GM12891 (cell line): ENCODE measurements at regions not wholly inside any gene's neighbourhood (a gene's known extent, or its start where the extent isn't known, plus 50 kb on each side); places are given as distances from the start of the nearest gene placed in this dataset.
"Not testable (repeated sequence)": the region's sequence is repeated elsewhere in the genome, so short reads cannot be mapped to it uniquely, and the experiment has no call there.

Experiments
- DNase-seq: peaks from one replicate; pipeline ENCODE4 v3.0.0; 2011; ENCODE audit warnings: low spot score; ENCODE audit not compliant: insufficient read length
- FAIRE-seq: peaks from 2 replicates; lab custom pipeline; 2011; peaks lifted over from hg19 to GRCh38; lab: Jason Lieb, UNC
- PAX5 ChIP-seq: IDR thresholded peaks from 2 replicates; pipeline ENCODE4 v1.6.1; 2011; ENCODE audit warnings: low read length, moderate library complexity, mild to moderate bottlenecking; ENCODE audit not compliant: insufficient read depth, severe bottlenecking
- POLR2A ChIP-seq: IDR thresholded peaks from 2 replicates; pipeline ENCODE4 v1.6.1; 2011; ENCODE audit warnings: low read depth, low read length, control low read depth
- POLR2AphosphoS5 ChIP-seq: IDR thresholded peaks from 2 replicates; pipeline ENCODE4 v1.6.1; 2011; ENCODE audit warnings: low read depth, low read length, control low read depth
- POU2F2 ChIP-seq: IDR thresholded peaks from 2 replicates; pipeline ENCODE4 v1.6.1; 2011; ENCODE audit warnings: low read depth, mild to moderate bottlenecking, control low read depth, low read length, moderate library complexity
- SPI1 ChIP-seq: IDR thresholded peaks from 2 replicates; pipeline ENCODE4 v1.6.1; 2011; ENCODE audit warnings: low read depth, low read length, control low read depth
- TAF1 ChIP-seq: IDR thresholded peaks from 2 replicates; pipeline ENCODE4 v1.6.1; 2011; ENCODE audit warnings: low read depth, low read length, control low read depth

- no peak for DNase-seq
- no peak for FAIRE-seq
- TF ChIP-seq POLR2A (no peak), POU2F2 (no peak), POLR2AphosphoS5 (no peak), TAF1 (no peak), PAX5 (no peak), SPI1 (no peak)
Measured at GRCh38 chr6:86142326-86142725, 499.6 kb upstream of the SYNCRIP start.

DNA sequence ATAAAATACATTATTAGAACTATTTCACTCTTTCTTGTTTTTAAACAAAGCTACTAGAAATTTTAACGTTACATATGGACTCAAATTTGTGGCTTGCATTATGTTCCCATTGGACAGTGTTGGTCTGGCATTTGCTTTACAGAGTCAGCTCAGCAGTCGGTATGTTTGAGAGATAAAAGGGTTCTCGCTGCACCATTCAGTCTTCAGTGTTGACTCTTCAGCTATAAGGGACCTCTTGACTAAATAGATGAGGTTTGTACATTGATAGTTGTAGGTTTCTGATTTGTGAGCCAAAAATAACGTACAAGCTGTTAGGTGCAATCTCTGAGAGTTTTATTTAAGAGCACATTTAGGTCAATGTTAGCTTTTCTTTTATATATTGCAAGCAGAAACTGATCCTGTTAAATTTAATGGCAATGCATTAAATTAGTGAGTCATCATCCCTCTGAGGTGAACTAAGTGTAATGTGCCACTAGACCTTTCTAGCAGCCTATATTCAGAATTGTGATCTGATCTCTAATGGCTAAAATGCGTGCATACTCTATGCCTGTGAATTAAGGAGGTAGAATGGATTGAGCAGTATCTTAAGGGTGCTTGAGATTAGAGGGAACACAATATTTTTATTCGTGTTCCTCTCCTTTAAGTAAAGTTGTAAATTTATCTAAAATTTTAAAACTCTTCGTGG lies 485.6 kb upstream of the SYNCRIP start:
- FAIRE-seq (no peak), DNase-seq (no peak)
- no peak for TF ChIP-seq PAX5
- no peak for TF ChIP-seq SPI1
- no peak for TF ChIP-seq POLR2A

DNA sequence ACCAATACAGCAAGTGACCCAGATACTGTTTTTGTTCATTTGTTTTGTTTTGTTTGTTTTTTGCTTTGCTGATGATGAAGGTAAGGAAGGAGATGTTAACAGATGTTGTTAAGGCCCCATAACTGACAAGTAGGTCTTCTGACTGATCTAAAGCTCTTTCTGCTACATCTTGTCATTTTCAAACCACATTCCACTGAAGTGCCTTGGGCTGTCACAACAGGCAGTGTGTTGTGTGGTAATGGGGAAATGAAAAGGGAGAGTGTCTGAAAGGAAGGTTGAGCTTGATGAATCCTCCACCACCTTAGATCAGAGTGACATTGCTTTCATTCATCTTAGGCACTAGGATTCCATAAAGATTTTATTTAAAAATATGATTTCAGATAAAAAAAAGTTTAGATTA lies 479.4 kb upstream of the SYNCRIP start:
- no peak for TF ChIP-seq POLR2AphosphoS5
- no peak for TF ChIP-seq TAF1
- DNase-seq (no peak), FAIRE-seq (no peak)

- DNase-seq, result no peak
- no peak for FAIRE-seq
- TF ChIP-seq POLR2AphosphoS5 (no peak), TAF1 (no peak), POU2F2 (no peak), PAX5 (no peak), POLR2A (no peak), SPI1 (no peak)
Measured at GRCh38 chr6:86118271-86118670, 475.6 kb upstream of the SYNCRIP start.

GRCh38 chr6:86107985-86108384 lies 465.3 kb upstream of the SYNCRIP start:
- no peak for FAIRE-seq
- TF ChIP-seq POU2F2 (no peak), PAX5 (no peak), POLR2A (no peak), SPI1 (no peak), TAF1 (no peak), POLR2AphosphoS5 (no peak)
- no peak for DNase-seq

DNA sequence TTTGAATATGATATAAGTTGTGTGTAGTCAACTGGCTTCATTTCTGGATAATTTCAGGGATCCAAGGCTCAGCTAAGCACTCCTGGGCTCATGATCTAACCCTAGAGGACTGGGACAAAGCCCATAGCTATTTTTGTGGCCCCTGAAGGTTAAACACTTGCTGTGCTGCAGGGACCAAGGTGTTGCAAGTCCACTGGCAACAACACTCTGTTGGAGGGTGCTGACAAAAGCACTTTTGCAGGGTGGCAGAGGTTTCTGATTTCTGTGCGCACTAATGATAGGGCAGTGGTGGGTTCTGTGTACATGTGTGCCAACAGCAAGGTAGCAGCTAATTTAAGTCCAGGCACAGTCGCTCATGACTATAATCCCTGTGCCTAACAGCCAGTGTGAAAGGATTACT lies 445.3 kb upstream of the SYNCRIP start:
- TF ChIP-seq POLR2A (no peak), POLR2AphosphoS5 (no peak), TAF1 (no peak), PAX5 (no peak), SPI1 (no peak), POU2F2 (no peak)

GRCh38 chr6:86079938-86080337 lies 437.3 kb upstream of the SYNCRIP start:
- FAIRE-seq (no peak), DNase-seq (no peak)
- no peak for TF ChIP-seq PAX5
- no peak for TF ChIP-seq TAF1
- no peak for TF ChIP-seq POU2F2
- TF ChIP-seq POLR2AphosphoS5, result no peak
- TF ChIP-seq SPI1, result no peak
- TF ChIP-seq POLR2A, result no peak

More for the DNA sequence above, 445.3 kb upstream of the SYNCRIP start:
- FAIRE-seq, result no peak
- no peak for DNase-seq

DNA sequence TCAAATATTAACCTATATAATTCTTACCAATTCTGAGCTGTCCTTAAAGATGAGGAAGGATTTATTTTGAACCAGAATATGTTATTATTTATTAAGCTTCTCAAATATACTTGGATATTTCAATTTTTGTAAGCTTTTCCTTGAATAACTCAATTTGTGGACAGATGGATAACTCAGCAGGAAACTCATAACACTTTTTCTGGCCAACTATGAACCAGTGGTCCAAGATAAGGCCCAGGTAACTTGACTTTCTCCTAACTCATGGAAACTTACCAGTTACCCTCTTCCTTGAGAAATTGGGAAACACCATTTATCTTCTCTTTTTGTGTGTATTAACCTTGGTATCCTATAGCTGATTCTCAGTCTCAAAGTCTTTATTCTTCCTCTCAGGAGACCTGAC lies 427.5 kb upstream of the SYNCRIP start:
- no peak for FAIRE-seq
- no peak for TF ChIP-seq POU2F2
- no peak for TF ChIP-seq POLR2AphosphoS5
- no peak for TF ChIP-seq POLR2A
- TF ChIP-seq SPI1, result no peak
- TF ChIP-seq PAX5, result no peak
- TF ChIP-seq TAF1, result no peak
- no peak for DNase-seq

DNA sequence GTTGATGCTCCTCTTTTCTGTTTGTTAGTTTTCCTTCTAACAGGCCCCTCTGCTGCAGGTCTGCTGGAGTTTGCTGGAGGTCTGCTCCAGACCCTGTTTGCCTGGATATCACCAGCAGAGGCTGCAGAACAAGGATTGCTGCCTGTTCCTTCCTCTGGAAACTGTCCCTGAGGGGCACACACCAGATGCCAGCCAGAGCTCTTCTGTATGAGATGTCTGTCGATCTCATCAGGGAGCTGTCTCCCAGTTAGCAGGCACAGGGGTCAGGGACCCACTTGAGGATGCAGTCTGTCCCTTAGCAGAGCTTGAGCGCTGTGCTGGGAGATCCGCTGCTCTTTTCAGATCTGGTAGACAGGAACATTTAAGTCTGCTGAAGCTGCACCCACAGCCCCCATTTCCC lies 422.3 kb upstream of the SYNCRIP start:
- not testable (repeated sequence) for DNase-seq, FAIRE-seq

DNA sequence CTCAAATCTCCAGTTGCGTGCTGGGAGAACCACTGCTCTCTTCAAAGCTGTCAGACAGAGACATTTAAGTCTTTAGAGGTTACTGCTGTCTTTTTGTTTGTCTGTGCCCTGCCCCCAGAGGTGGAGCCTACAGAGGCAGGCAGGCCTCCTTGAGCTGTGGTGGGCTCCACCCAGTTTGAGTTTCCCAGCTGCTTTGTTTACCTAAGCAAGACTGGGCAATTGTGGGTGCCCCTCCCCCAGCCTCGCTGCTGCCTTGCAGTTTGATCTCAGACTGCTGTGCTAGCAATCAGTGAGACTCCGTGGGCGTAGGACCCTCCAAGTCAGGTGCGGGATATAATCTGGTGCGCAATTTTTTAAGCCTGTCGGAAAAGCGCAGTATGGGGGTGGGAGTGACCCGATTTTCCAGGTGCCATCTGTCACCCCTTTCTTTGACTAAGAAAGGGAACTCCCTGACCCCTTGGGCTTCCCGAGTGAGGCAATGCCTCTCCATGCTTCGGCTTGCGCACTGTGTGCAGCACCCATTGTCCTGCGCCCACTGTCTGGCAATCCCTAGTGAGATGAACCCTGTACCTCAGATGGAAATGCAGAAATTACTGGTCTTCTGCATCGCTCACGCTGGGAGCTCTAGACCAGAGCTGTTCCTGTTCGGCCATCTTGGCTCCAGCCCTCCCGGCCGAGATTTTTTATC lies 414.8 kb upstream of the SYNCRIP start:
- not testable (repeated sequence) for FAIRE-seq, DNase-seq

- TF ChIP-seq POLR2A (no peak), PAX5 (no peak), SPI1 (no peak), TAF1 (no peak), POLR2AphosphoS5 (no peak), POU2F2 (no peak)
- DNase-seq, result no peak
- FAIRE-seq, result no peak
Measured at GRCh38 chr6:86045038-86045437, 402.4 kb upstream of the SYNCRIP start.
